ENCODE measurements at regions not wholly inside any gene's neighbourhood (a gene's known extent, or its start where the extent isn't known, plus 50 kb on each side); places are given as distances from the start of the nearest gene placed in this dataset.

DNA sequence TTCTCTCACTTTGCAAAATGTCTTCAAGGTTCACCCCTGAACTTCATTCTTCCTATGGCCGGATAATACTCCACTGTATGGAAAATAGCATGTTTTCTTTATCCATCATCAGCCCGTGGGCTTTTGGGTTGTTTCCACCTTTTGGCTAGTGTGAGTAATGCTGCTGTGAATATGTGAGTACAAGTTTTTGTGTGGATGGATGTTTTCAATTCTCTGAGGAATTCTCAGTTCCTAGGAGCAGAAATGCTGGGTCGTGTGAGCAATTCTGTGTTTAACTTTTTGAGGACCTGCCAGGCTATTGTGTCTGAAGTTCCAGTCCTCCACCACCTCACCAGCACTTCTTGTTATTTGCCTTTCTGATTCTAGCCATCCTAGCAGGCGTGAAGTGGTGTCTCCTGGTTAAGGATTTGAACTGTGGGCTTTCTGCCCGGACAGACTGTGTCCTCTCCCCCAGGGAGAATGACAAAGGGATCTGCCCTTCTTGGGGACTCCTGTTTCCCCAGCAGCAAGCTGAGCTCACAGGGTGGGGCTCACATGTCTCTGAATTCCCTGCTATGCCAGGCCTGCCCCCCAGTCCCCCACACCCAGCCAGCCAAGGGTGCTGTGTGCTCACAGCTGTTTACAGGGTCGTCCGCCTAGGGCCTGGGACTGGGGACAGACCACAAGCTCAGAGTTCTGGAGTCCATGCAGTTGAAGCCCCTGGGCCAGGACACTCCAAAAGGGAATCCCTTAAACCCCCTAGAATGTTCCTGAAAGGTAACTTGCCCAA, 92.2 kb upstream of the CIBAR2 start:
- TF ChIP-seq, protein P1, sequence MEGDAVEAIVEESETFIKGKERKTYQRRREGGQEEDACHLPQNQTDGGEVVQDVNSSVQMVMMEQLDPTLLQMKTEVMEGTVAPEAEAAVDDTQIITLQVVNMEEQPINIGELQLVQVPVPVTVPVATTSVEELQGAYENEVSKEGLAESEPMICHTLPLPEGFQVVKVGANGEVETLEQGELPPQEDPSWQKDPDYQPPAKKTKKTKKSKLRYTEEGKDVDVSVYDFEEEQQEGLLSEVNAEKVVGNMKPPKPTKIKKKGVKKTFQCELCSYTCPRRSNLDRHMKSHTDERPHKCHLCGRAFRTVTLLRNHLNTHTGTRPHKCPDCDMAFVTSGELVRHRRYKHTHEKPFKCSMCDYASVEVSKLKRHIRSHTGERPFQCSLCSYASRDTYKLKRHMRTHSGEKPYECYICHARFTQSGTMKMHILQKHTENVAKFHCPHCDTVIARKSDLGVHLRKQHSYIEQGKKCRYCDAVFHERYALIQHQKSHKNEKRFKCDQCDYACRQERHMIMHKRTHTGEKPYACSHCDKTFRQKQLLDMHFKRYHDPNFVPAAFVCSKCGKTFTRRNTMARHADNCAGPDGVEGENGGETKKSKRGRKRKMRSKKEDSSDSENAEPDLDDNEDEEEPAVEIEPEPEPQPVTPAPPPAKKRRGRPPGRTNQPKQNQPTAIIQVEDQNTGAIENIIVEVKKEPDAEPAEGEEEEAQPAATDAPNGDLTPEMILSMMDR (IDR thresholded peaks at IDR 0.05): no peak

DNA sequence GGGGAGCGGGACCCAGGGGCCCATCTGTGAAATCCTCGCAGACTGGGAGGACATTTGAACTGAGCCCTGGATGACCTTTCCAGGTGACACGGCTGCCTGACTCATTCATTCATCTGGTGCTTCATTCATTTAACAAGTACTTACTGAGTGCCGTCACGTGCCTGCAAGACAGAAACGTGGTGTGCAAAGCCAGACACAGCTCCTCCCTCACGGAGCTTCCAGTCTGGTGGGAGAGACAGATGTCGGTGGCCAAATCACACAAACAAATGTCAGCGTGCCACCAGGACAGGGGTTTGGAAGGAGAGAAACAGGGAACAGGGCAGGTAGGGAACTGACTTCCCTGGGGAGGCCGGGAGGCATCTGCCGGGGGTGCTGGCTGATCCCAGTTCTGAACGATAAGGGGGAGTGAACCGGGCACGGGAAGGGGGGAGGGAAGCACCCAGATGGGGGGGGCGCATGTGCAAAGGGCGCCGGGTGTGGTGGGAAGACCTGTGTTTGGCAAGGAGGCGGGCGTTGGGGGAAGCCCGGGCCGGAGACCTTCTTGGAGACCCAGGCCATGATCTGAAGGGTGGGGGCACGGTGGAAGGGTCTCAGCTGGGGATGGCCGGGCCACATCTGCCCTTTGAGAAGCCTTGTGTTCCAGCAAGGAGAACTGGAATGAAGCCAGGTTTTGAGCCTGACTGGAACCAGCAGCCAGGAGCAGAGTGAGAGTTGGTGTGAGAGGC, 93.6 kb upstream of the CIBAR2 start:
- TF ChIP-seq, protein P1 (IDR thresholded peaks at IDR 0.05): no peak

GRCh38 chr16:85206472-85207356, 94.4 kb upstream of the CIBAR2 start:
- TF ChIP-seq, protein P1 (IDR thresholded peaks at IDR 0.05): no peak

DNA sequence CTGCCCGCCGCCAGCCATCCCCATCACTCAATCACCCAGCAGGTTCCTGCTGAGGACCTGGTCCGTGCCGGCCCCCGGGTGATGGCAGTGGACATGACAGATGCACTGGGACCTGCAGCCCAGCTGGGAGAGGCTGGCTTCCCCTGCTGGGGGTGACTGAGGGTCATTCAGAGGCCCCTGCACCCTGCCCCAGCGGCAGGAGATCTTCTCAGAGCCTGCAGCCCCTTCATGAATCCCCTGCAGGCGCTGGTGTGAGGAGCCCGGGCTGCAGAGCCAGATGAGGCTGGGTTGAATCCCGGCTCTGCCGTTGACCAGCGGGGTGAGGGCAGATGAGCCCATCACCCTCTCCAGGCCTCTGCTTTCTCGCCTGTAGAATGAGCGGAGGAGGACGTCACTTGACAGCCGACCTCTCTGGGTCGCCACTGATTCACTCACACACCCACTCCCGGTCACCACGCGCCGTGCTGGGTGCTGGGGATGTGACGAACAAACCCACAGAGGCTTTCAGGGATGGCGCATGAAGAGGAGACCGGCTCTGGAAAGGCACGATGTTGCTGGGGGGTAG, 95.2 kb upstream of the CIBAR2 start:
- TF ChIP-seq, protein P1 (IDR thresholded peaks at IDR 0.05): no peak

DNA sequence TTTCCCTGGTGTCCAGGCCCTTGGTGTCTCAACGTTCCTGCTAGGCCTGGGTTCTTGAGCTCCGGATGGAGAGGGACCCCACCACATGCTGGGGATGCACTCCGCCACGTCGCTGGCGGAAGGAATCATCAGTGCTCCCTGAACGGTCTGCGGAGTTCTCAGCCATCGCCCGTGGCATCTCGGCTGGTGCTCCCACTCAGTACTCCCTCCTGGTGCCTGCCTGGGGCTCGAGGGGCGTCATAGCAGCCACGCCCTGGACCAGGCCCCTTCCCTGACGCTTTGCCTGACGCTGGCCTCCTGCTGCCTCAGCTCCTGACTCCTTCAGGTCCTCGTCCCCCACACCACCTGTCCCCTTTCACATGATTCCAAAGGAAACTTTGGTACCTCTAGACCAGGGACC, 95.9 kb upstream of the CIBAR2 start:
- TF ChIP-seq, protein P1 (IDR thresholded peaks at IDR 0.05): no peak

GRCh38 chr16:85208643-85209520, 96.6 kb upstream of the CIBAR2 start:
- TF ChIP-seq, protein P1 (IDR thresholded peaks at IDR 0.05): no peak

All from LNCAP (cell line).